GM13977 (cell line): ENCODE measurements at regions not wholly inside any gene's neighbourhood (a gene's known extent, or its start where the extent isn't known, plus 50 kb on each side); places are given as distances from the start of the nearest gene placed in this dataset.

ENCODE experiments used
- DNase-seq: peaks from one replicate; pipeline ENCODE4 v3.0.0; 2012; ENCODE audit warnings: low spot score
- in situ Hi-C: fragments of 300-500 bp; cut with MboI; formaldehyde crosslinking; loops from one replicate; pipeline ENCODE4 v1.12.0; 2022; ENCODE audit warnings: low sequenced_read_pairs, low pct_unique_long_range_greater_than_20kb, mixed read lengths, inconsistent platforms; ENCODE audit not compliant: unreplicated experiment
- TF ChIP-seq, protein P1 (sequence below): IDR thresholded peaks from 2 replicates; pipeline ENCODE4 v1.5.1; 2012; ENCODE audit warnings: mild to moderate bottlenecking, control low read depth; ENCODE audit not compliant: insufficient read depth; ENCODE audit errors: extremely low read depth, missing control alignments

DNA sequence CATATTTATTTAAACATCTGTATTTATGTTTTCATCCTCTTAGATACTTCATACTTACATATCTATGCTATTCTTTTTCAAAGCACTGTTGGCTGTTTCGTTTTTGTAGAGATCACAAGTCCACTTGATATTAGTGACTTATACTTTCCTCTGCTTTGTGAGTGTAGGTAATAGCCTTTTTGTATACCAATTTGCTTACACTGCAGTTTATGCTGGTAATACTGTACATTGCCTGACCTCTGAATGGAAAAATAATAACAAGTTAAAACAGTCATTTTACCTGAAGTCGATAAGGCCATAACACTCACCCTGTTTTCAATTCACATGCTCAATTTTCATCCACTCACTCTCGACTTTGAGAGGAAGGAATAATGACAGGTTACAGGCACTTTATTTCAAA is 89.9 kb upstream of the NANOGP8 start:
- TF ChIP-seq, protein P1, sequence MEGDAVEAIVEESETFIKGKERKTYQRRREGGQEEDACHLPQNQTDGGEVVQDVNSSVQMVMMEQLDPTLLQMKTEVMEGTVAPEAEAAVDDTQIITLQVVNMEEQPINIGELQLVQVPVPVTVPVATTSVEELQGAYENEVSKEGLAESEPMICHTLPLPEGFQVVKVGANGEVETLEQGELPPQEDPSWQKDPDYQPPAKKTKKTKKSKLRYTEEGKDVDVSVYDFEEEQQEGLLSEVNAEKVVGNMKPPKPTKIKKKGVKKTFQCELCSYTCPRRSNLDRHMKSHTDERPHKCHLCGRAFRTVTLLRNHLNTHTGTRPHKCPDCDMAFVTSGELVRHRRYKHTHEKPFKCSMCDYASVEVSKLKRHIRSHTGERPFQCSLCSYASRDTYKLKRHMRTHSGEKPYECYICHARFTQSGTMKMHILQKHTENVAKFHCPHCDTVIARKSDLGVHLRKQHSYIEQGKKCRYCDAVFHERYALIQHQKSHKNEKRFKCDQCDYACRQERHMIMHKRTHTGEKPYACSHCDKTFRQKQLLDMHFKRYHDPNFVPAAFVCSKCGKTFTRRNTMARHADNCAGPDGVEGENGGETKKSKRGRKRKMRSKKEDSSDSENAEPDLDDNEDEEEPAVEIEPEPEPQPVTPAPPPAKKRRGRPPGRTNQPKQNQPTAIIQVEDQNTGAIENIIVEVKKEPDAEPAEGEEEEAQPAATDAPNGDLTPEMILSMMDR: no peak
- DNase-seq: no peak
- in situ Hi-C loops: no loop called here

DNA sequence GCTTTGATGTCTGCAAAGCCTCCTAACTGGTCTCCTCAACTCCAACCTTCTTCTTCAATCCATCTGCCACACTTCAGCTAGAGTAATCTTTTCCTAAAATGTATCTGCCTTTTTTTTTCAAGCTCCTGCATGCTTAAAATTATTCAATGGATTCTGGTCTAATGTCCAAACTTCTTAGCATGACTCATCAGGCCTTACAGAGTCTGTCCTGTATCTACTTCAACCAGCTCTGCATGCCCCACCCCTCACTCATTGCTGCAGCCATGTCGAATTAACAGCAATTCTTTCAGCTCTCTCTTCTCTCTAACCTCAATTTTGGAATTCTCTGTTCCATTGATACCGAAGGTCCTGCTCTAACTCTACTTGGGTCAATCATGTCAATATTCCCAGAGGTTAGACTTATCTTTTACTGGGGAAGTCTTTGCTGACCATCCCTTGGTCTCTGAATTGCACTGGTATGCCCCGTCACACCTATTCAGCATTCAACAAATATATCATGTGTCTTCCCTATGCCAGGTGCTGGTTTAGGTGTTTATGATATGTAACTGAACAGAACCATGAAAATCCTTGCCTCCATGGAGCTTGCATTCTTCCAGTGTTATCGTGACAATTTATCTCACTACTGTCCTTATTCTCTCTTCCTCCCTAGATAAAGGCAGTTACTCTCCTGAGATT is 88.5 kb upstream of the NANOGP8 start:
- DNase-seq: no peak
- in situ Hi-C loops: no loop called here

DNA sequence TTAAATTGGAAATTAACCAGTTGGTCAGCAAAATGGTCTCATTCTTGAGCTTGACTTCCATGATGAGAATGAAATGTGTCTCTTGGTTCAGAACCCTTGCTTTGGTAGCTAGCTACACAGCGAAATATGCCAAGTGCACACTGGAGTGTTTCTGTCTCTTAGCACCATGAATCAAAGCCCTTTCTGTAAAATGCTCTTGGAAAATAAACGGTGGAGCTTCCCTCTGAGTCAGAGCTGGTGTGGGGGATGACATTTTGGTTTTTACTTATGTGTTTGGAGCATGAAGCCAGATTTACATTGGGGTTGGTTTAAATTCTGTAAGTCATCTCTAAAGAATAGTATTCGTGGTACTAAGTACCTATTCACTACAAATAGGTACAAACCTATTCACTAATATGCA is 85.1 kb upstream of the NANOGP8 start:
- TF ChIP-seq, protein P1: no peak
- in situ Hi-C loops: no loop called here
- DNase-seq: no peak

More for the DNA sequence above, 88.5 kb upstream of the NANOGP8 start:
- TF ChIP-seq, protein P1: no peak

DNA sequence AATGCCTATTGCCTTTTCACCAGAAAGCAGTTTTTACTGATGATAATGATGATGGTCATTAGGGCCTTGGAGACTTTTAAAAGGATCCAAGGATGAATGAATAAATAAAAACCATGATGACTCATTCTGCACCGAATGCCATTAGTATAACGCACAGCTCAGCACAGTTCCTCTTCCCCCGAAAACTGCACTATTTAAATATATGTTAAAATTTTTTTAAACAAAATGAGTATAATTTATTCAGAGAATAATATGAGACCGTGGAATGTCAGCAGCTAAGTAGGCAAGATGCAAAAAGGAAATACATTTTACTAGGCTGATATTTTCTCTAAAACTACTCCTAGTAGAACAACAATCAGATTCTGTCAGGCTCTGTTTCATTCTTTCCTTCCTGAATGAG is 83.4 kb upstream of the NANOGP8 start:
- in situ Hi-C loops: no loop called here
- TF ChIP-seq, protein P1: no peak
- no peak for DNase-seq

DNA sequence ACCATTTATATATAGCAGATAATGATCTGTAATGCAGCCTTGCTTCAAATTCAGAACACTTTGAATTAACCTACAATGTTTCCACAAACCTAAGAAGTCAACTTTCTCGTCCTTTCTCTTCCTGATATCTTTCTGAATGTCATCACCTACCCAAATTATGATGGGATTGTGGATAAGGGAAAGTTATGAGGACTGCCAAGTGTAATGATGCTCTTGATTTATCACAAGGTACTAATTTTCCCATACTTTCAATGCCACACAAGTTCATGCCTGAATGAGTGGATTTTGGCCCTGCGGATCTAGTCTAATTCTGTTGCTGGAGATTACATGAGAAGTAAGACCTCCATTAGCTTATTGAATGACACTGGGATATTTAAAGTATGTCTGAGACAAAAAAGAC is 82.6 kb upstream of the NANOGP8 start:
- TF ChIP-seq, protein P1: no peak
- in situ Hi-C loops: no loop called here
- DNase-seq: no peak

DNA sequence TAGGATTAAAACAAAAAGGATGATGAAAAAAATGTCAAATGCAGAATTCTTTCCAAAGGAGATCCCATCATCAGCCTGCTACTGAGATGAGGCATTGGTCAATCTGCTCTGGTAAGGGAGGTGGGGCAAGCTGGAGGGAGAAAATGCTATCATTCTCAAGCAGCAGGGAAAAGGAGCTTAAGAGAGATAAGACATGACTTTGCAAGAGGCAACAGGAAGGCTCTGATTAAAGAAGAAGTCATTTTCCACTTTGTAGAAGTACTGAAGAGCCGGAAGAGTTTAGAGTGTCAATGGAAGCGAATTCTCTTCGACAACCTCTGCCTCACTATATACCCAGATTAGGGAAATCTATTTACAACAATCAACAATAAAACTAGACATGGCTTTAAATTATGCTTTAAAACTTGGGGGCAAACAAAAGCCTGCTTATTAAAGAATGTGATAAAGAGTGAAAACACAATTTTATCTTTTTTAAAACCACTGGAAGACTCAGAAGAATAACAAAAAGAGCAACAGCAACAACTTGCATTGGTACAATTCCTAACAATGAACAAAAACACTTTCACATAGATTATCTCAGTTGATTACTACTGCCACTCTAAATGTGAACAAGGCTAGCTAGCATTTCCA is 81.8 kb upstream of the NANOGP8 start:
- TF ChIP-seq, protein P1: no peak
- in situ Hi-C loops: no loop called here
- DNase-seq: no peak
